IMR-90 (cell line): ENCODE measurements at regions not wholly inside any gene's neighbourhood (a gene's known extent, or its start where the extent isn't known, plus 50 kb on each side); places are given as distances from the start of the nearest gene placed in this dataset.

Experiments
- ATAC-seq: fragments of 200-7000 bp; cut with Tn5 transposase; 2 replicates; pipeline ENCODE4 v1.9.1; 2020; ENCODE audit warnings: low read depth, mild to moderate bottlenecking, moderate library complexity
- BruUV-seq: library from RNA; stranded (reverse); fragments of 400-500 nt; replicated peaks from 2 replicates; lab custom pipeline; 2021; lab: Mats Ljungman, UMichigan
- CTCF ChIA-PET: fragments of 300-600 bp; formaldehyde crosslinking; extraction: SDS; loops from one replicate; lab custom pipeline; 2021; ENCODE audit warnings: antibody characterized with exemption; lab: Yijun Ruan, JAX
- POLR2A ChIA-PET: fragments of 300-600 bp; sonication (Branson Sonifier 250); formaldehyde crosslinking; loops from one replicate; lab custom pipeline; 2022; ENCODE audit warnings: antibody characterized with exemption; ENCODE audit not compliant: unreplicated experiment; lab: Charles Lee
- DNase-seq: peaks from one replicate; pipeline ENCODE4 v3.0.0; 2013
- H2AFZ ChIP-seq: replicated peaks from 2 replicates; pipeline ENCODE3; 2013; ENCODE audit warnings: low read length, mild to moderate bottlenecking; ENCODE audit not compliant: poor library complexity
- H2AK5ac ChIP-seq: 2 replicates; pipeline ENCODE4 v1.6.1; 2013; ENCODE audit warnings: low read depth, low read length, inconsistent platforms
- H2AK9ac ChIP-seq: replicated peaks from 2 replicates; pipeline ENCODE3; 2013; ENCODE audit warnings: mild to moderate bottlenecking, low read depth, low read length, moderate library complexity; ENCODE audit not compliant: poor library complexity
- H2BK120ac ChIP-seq: 2 replicates; pipeline ENCODE4 v1.6.1; 2013; ENCODE audit warnings: low read depth, low read length, inconsistent platforms
- H2BK15ac ChIP-seq: 3 replicates; pipeline ENCODE4 v1.6.1; 2013; ENCODE audit warnings: low read depth, low read length, inconsistent platforms
- H2BK20ac ChIP-seq: 2 replicates; pipeline ENCODE4 v1.6.1; 2013; ENCODE audit warnings: low read depth, mild to moderate bottlenecking, inconsistent platforms, low read length, moderate library complexity
- H2BK5ac ChIP-seq: 2 replicates; pipeline ENCODE4 v1.6.1; 2013; ENCODE audit warnings: mild to moderate bottlenecking, low read depth, low read length, inconsistent platforms; ENCODE audit not compliant: poor library complexity, severe bottlenecking
- H3K14ac ChIP-seq: replicated peaks from 2 replicates; pipeline ENCODE4 v1.6.1; 2013; ENCODE audit warnings: low read depth, low read length, inconsistent platforms
- H3K18ac ChIP-seq: 2 replicates; pipeline ENCODE4 v1.6.1; 2013; ENCODE audit warnings: low read depth, low read length, control low read depth
- H3K23ac ChIP-seq: 2 replicates; pipeline ENCODE4 v1.6.1; 2013; ENCODE audit warnings: low read depth, low read length, inconsistent platforms
- H3K27ac ChIP-seq: 2 replicates; pipeline ENCODE4 v1.5.1; 2013; ENCODE audit warnings: mild to moderate bottlenecking, control low read depth, low read length; ENCODE audit not compliant: insufficient read depth
- H3K27me3 ChIP-seq: 2 replicates; pipeline ENCODE4 v1.6.1; 2013; ENCODE audit warnings: low read length; ENCODE audit not compliant: control insufficient read depth, insufficient read depth
- H3K36me3 ChIP-seq: 2 replicates; pipeline ENCODE4 v1.6.1; 2013; ENCODE audit warnings: low read length, mixed read lengths; ENCODE audit not compliant: control insufficient read depth, insufficient read depth
- H3K4ac ChIP-seq: 2 replicates; pipeline ENCODE4 v1.6.1; 2013; ENCODE audit warnings: low read depth, low read length, inconsistent platforms
- H3K4me1 ChIP-seq: 2 replicates; pipeline ENCODE4 v1.6.1; 2013; ENCODE audit warnings: low read length, mixed read lengths; ENCODE audit not compliant: control insufficient read depth, insufficient read depth
- H3K4me2 ChIP-seq: 2 replicates; pipeline ENCODE4 v1.6.1; 2013; ENCODE audit warnings: low read depth, mild to moderate bottlenecking, control low read depth, low read length, moderate library complexity
- H3K4me3 ChIP-seq: 2 replicates; pipeline ENCODE4 v1.5.1; 2013; ENCODE audit warnings: low read depth, mild to moderate bottlenecking, control low read depth, low read length, moderate library complexity; ENCODE audit not compliant: insufficient read depth
- H3K56ac ChIP-seq: 2 replicates; pipeline ENCODE4 v1.6.1; 2013; ENCODE audit warnings: low read length, inconsistent platforms; ENCODE audit not compliant: insufficient read depth; ENCODE audit errors: extremely low read depth
- H3K79me1 ChIP-seq, 2 experiments: 2 replicates each; pipeline ENCODE4 v1.6.1; 2013; ENCODE audit warnings: low read length in 2 of 2, inconsistent platforms in 1 of 2, low read depth in 1 of 2
- H3K9ac ChIP-seq: 2 replicates; pipeline ENCODE4 v1.6.1; 2013; ENCODE audit warnings: low read depth, low read length, control low read depth
- H3K9me1 ChIP-seq: 2 replicates; pipeline ENCODE4 v1.6.1; 2013; ENCODE audit warnings: low read length, inconsistent platforms; ENCODE audit not compliant: insufficient read depth
- H3K9me3 ChIP-seq: 2 replicates; pipeline ENCODE4 v1.6.1; 2013; ENCODE audit warnings: low read length; ENCODE audit not compliant: control insufficient read depth, insufficient read depth
- H4K20me1 ChIP-seq: 2 replicates; pipeline ENCODE4 v1.6.1; 2013; ENCODE audit warnings: low read length, inconsistent platforms; ENCODE audit not compliant: insufficient read depth
- H4K5ac ChIP-seq: 2 replicates; pipeline ENCODE4 v1.6.1; 2013; ENCODE audit warnings: mild to moderate bottlenecking, low read depth, low read length, control low read depth
- H4K8ac ChIP-seq, 2 experiments: 2 replicates each; pipeline ENCODE4 v1.6.1; 2013; ENCODE audit warnings: low read depth in 2 of 2, low read length in 2 of 2, control low read depth in 1 of 2, inconsistent platforms in 1 of 2
- H4K91ac ChIP-seq: 2 replicates; pipeline ENCODE4 v1.6.1; 2013; ENCODE audit warnings: low read depth, low read length, inconsistent platforms; ENCODE audit not compliant: insufficient read depth
- MAZ ChIP-seq: IDR thresholded peaks from 2 replicates; pipeline ENCODE4 v1.6.1; 2012; ENCODE audit warnings: low read depth, mild to moderate bottlenecking, low read length, improper control_type of control experiment, moderate library complexity, borderline replicate concordance
- WGBS, 2 experiments: methylation state at CpG; one replicate each; pipeline versions ENCODE4 v1.1.5 to v1.1.7; 2013; ENCODE audit warnings: missing lambda C conversion rate in 2 of 2; ENCODE audit not compliant: insufficient read length in 1 of 2; ENCODE audit errors: extremely low coverage in 2 of 2; 5-methylcytosine and 5-hydroxymethylcytosine counted together
- dilution Hi-C: fragments of 300-500 bp; cut with HindIII; formaldehyde crosslinking; loops from one replicate; pipeline ENCODE4 v1.14.3; 2018; ENCODE audit warnings: low sequenced_read_pairs; ENCODE audit not compliant: unreplicated experiment
- in situ Hi-C: fragments of 300-500 bp; cut with MboI; formaldehyde crosslinking; loops from 3 replicates; pipeline ENCODE4 v1.14.3; 2019; ENCODE audit warnings: low sequenced_read_pairs, inconsistent platforms, mixed read lengths
- intact Hi-C: fragments of 100-400 bp; cut with micrococcal nuclease; formaldehyde crosslinking; loops from 2 replicates; pipeline ENCODE4 v1.10.0; 2022

GRCh38 chr5:160970605-160971191 is 118.7 kb upstream of the ATP10B start:
- Histone ChIP-seq H3K4me2 (no peak overlapping the region), H3K18ac (no peak overlapping the region), H3K4me3 (no peak overlapping the region), H4K8ac (no peak overlapping the region), H3K27ac (no peak overlapping the region), H3K9ac (no peak overlapping the region), H2AFZ (no peak overlapping the region), H2AK5ac (no peak overlapping the region), H3K36me3 (no peaks in the 10 kb centered on the region), H2BK15ac (no peak overlapping the region), H3K4me1 (no peaks in the 10 kb centered on the region), H4K20me1 (no peaks in the 10 kb centered on the region), H3K27me3 (no peaks in the 10 kb centered on the region), H2BK5ac (no peak overlapping the region), H3K9me3 (peaks cover 7% of the 10 kb centered on the region; the same call in 1 of the 2 replicates), H3K9me1 (no peaks in the 10 kb centered on the region), H3K14ac (no peak overlapping the region), H3K56ac (no peak overlapping the region), H2BK20ac (no peak overlapping the region), H3K23ac (no peak overlapping the region), H2BK120ac (no peak overlapping the region), H2AK9ac (no peak overlapping the region), H3K4ac (no peak overlapping the region), H3K79me1 (no peaks in the 10 kb centered on the region), H4K91ac (no peak overlapping the region), H4K5ac (no peak overlapping the region)
- in situ Hi-C loops: no loop called here
- CTCF ChIA-PET: no interaction called here
- WGBS, 2 experiments: no CpG with 5 or more reads among the region's 1 CpG
- no peak for ATAC-seq
- intact Hi-C loops: no loop called here
- no peak for TF ChIP-seq MAZ
- POLR2A ChIA-PET: no interaction called here
- no peak for DNase-seq
- dilution Hi-C loops: no loop called here
- BruUV-seq: no TSS peak
